ENCODE measurements at regions not wholly inside any gene's neighbourhood (a gene's known extent, or its start where the extent isn't known, plus 50 kb on each side); places are given as distances from the start of the nearest gene placed in this dataset.

GRCh38 chr20:16939051-16939450 lies 190.9 kb downstream of the OTOR start:
- Mint-ChIP-seq H3K27ac (no peak overlapping the region), H3K9me3 (no peaks in the 10 kb centered on the region), H3K4me3 (no peak overlapping the region), H3K27me3 (no peaks in the 10 kb centered on the region), H3K36me3 (ENCODE audit: low read depth) (no peaks in the 10 kb centered on the region), H3K4me1 (no peaks in the 10 kb centered on the region)
- ChIA-PET POLR2A (no interaction called here), CTCF (no interaction called here)
- DNase-seq: no peak

DNA sequence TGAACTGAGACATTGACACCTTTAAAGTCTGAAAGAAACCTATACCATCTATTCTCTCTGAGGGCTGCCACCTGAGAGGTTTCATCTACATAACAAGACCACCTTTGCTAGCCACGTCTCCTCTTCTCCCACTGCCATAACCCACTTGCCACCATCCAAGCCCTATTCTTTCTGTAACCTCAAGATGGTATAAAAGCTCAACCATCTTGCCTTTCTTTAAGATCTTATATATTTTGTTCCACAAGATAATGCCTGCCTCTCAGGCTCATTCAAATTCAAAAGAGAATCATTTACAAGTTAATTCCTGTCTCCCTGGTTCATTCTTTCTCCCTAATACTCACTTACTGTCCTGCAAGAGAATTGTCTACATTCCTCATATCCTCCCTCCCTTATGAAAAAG lies 192.5 kb downstream of the OTOR start:
- POLR2A ChIA-PET: no interaction called here

GRCh38 chr20:16942051-16942450 lies 193.9 kb downstream of the OTOR start:
- ChIA-PET POLR2A (no interaction called here), CTCF (no interaction called here)
- Mint-ChIP-seq H3K4me3 (no peak overlapping the region), H3K4me1 (no peaks in the 10 kb centered on the region), H3K27ac (no peak overlapping the region), H3K36me3 (ENCODE audit: low read depth) (no peaks in the 10 kb centered on the region), H3K9me3 (no peaks in the 10 kb centered on the region), H3K27me3 (no peaks in the 10 kb centered on the region)
- DNase-seq: no peak

More for the DNA sequence above, 192.5 kb downstream of the OTOR start:
- H3K27me3 Mint-ChIP-seq: no peaks in the 10 kb centered on the region
- no peak overlapping the region for H3K4me3 Mint-ChIP-seq
- no peak for DNase-seq
- H3K27ac Mint-ChIP-seq: no peak overlapping the region
- CTCF ChIA-PET: no interaction called here
- no peaks in the 10 kb centered on the region for H3K4me1 Mint-ChIP-seq
- H3K36me3 Mint-ChIP-seq (ENCODE audit: low read depth): no peaks in the 10 kb centered on the region
- no peaks in the 10 kb centered on the region for H3K9me3 Mint-ChIP-seq

- ChIA-PET CTCF (no interaction called here), POLR2A (no interaction called here)
- H3K9me3 Mint-ChIP-seq: no peaks in the 10 kb centered on the region
- no peaks in the 10 kb centered on the region for H3K36me3 Mint-ChIP-seq (ENCODE audit: low read depth)
- H3K27me3 Mint-ChIP-seq: no peaks in the 10 kb centered on the region
- H3K27ac Mint-ChIP-seq: no peak overlapping the region
- no peak overlapping the region for H3K4me3 Mint-ChIP-seq
- no peak for DNase-seq
- no peaks in the 10 kb centered on the region for H3K4me1 Mint-ChIP-seq
Measured at GRCh38 chr20:16942756-16943155, 194.6 kb downstream of the OTOR start.

DNA sequence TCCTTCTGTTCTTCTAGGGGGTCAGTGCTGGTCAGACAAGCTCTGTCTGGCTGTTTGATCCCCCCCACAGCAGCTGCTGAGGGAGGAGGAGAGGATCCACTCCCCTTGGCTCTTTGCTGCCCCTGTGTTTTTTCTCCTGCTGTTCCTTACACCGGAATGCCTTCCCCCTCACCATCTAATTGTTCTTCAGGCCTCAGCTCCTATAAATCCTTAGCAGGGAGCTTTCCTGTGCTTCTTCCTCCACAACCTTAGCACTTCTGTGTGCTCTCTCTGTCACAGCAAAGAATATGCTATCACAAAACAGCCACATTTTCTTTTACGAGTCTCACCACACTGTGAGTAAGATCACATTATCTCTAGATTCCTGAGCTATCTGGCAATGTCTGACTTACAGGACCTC lies 196.6 kb downstream of the OTOR start:
- H3K27ac Mint-ChIP-seq: no peak overlapping the region
- no peaks in the 10 kb centered on the region for H3K27me3 Mint-ChIP-seq
- H3K4me1 Mint-ChIP-seq: no peaks in the 10 kb centered on the region
- DNase-seq: no peak
- ChIA-PET CTCF (interaction anchor here (1.0 kb wide), 1 partner anchor 21 kb away, joined by 4 read pairs; no protein-coding TSS in a partner anchor), POLR2A (no interaction called here)
- H3K9me3 Mint-ChIP-seq: no peaks in the 10 kb centered on the region
- no peak overlapping the region for H3K4me3 Mint-ChIP-seq
- H3K36me3 Mint-ChIP-seq (ENCODE audit: low read depth): no peaks in the 10 kb centered on the region

DNA sequence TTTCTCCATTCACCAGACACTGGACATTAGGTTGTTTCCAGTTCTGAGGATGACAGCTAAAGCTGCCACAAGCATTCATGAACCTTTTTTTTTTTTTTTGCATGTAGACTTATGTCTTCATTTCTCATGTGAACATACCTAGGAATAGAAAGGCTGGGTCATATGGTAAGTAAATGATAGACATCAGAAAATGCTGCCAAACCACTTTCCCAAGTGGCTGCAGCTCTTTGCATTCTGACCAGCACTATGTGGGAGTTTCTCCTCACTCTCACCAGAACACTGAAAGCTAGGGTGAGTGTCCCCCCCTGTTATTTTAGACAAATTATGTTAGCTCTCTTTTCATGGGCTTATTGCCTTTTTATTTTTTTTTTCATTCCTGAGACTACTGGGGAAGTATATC lies 197.5 kb downstream of the OTOR start:
- no peak overlapping the region for H3K4me3 Mint-ChIP-seq
- DNase-seq: no peak
- H3K27ac Mint-ChIP-seq: no peak overlapping the region
- H3K9me3 Mint-ChIP-seq: no peaks in the 10 kb centered on the region
- H3K36me3 Mint-ChIP-seq (ENCODE audit: low read depth): no peaks in the 10 kb centered on the region
- no peaks in the 10 kb centered on the region for H3K27me3 Mint-ChIP-seq
- CTCF ChIA-PET: interaction anchor here (1.0 kb wide), 1 partner anchor 22 kb away, joined by 4 read pairs; no protein-coding TSS in a partner anchor
- H3K4me1 Mint-ChIP-seq: no peaks in the 10 kb centered on the region
- POLR2A ChIA-PET: interaction anchor here (0.7 kb wide), 1 partner anchor 13 kb away, joined by 3 read pairs; no protein-coding TSS in a partner anchor

- Mint-ChIP-seq H3K4me1 (no peaks in the 10 kb centered on the region), H3K4me3 (no peak overlapping the region), H3K9me3 (no peaks in the 10 kb centered on the region), H3K36me3 (ENCODE audit: low read depth) (no peaks in the 10 kb centered on the region), H3K27me3 (no peaks in the 10 kb centered on the region), H3K27ac (no peak overlapping the region)
- no peak for DNase-seq
- CTCF ChIA-PET: no interaction called here
- POLR2A ChIA-PET: no interaction called here
Measured at GRCh38 chr20:16946097-16946496, 197.9 kb downstream of the OTOR start.

- no peak for DNase-seq
- Mint-ChIP-seq H3K9me3 (no peaks in the 10 kb centered on the region), H3K4me3 (no peak overlapping the region), H3K27ac (no peak overlapping the region), H3K27me3 (no peaks in the 10 kb centered on the region), H3K4me1 (no peaks in the 10 kb centered on the region), H3K36me3 (ENCODE audit: low read depth) (no peaks in the 10 kb centered on the region)
- ChIA-PET CTCF (no interaction called here), POLR2A (no interaction called here)
Measured at GRCh38 chr20:16947479-16947878, 199.3 kb downstream of the OTOR start.

DNA sequence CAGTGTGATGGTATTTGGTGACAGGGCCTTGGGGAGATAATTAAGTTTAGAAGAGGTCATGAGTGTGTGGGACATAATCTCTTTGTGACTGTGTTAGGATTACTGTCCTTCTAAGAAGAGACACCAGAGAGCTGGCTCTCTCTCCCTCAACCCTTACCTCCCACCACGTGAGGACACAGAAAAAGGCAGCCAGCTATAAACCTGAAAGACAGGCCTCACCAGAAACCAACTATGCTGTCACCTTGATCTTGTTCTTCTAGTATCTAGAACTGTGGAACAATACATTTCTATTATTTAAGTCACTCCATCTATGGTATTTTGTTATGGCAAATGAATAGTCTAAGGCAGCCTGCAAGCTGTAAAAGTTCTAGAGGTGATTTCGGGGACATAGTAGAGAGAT lies 203.7 kb downstream of the OTOR start:
- no peak overlapping the region for H3K27ac Mint-ChIP-seq
- no peaks in the 10 kb centered on the region for H3K27me3 Mint-ChIP-seq
- H3K9me3 Mint-ChIP-seq: no peaks in the 10 kb centered on the region
- no peak overlapping the region for H3K4me3 Mint-ChIP-seq
- H3K36me3 Mint-ChIP-seq (ENCODE audit: low read depth): no peaks in the 10 kb centered on the region
- POLR2A ChIA-PET: no interaction called here
- DNase-seq: no peak
- CTCF ChIA-PET: interaction anchor here (1.2 kb wide), 1 partner anchor 26 kb away, joined by 3 read pairs; no protein-coding TSS in a partner anchor
- no peaks in the 10 kb centered on the region for H3K4me1 Mint-ChIP-seq

DNA sequence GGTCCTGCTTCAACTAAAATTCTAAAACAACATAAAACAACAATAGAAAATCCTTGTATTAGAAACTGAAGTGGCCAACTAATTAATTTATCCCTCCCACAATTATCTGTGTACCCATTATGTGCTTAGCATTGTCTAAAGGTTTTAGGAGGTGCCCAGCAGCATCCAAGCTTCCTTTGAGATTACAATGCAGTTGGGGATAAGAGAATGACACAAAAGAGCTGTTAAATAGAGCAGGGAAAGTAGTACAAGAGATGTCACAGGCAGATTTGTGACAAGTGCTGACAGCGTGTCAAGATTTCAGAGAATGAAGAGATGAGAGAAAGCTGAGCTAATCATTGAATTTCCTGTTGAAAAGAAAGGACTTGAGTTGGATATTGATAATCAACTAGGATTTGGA lies 204.8 kb downstream of the OTOR start:
- no peaks in the 10 kb centered on the region for H3K36me3 Mint-ChIP-seq (ENCODE audit: low read depth)
- H3K27ac Mint-ChIP-seq: no peak overlapping the region
- H3K4me3 Mint-ChIP-seq: no peak overlapping the region
- H3K4me1 Mint-ChIP-seq: no peaks in the 10 kb centered on the region
- H3K9me3 Mint-ChIP-seq: no peaks in the 10 kb centered on the region
- no peaks in the 10 kb centered on the region for H3K27me3 Mint-ChIP-seq
- POLR2A ChIA-PET: no interaction called here
- CTCF ChIA-PET: interaction anchor here (1.2 kb wide), 1 partner anchor 25 kb away, joined by 3 read pairs; no protein-coding TSS in a partner anchor
- no peak for DNase-seq

DNA sequence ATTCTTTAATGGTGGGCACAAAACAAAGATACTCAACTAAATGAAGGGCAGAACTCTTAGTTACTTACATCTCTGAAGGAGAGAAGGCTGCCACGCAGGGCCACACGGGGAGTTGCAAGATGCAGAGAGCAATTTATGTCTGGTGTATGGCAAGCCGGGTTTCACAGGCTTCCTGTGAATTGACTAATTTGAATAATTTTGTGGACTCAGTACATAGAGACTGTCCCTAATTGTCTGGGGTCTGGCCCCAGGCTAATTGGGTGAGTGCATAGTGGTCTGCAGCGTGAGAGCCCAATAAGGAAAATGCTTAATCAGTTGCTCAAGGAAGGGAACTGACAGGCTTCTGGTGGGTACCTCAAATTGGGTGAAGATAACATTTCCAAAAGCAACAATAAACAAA lies 205.7 kb downstream of the OTOR start:
- Mint-ChIP-seq H3K9me3 (no peaks in the 10 kb centered on the region), H3K27me3 (no peaks in the 10 kb centered on the region), H3K4me3 (no peak overlapping the region), H3K4me1 (no peaks in the 10 kb centered on the region), H3K27ac (no peak overlapping the region), H3K36me3 (ENCODE audit: low read depth) (no peaks in the 10 kb centered on the region)
- CTCF ChIA-PET: no interaction called here
- POLR2A ChIA-PET: no interaction called here
- DNase-seq: no peak

- no peak overlapping the region for H3K4me3 Mint-ChIP-seq
- POLR2A ChIA-PET: no interaction called here
Measured at GRCh38 chr20:16955462-16955861, 207.3 kb downstream of the OTOR start.

DNA sequence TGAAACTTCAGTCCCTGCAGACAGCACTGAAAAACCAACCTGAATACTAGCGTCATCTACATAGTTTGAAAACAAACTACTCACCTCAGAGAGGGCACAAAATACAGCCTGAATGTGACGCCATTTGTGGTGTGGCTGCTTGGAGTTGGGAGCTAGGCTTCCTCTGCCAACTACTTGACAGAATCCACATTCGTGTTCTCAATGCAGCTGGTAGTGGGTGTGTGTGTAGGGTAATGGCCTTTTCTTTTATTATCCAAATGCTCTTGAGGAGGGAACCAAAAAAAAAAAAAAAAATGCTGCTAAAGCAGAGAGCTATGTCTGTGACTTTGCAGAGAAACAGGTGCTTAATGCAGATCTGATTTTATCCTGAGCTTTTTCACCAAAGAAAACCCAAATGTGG lies 207.8 kb downstream of the OTOR start:
- ChIA-PET POLR2A (no interaction called here), CTCF (interaction anchor here (0.7 kb wide), 1 partner anchor 15 kb away, joined by 5 read pairs; no protein-coding TSS in a partner anchor)
- no peak overlapping the region for H3K27ac Mint-ChIP-seq
- no peaks in the 10 kb centered on the region for H3K27me3 Mint-ChIP-seq
- H3K9me3 Mint-ChIP-seq: no peaks in the 10 kb centered on the region
- DNase-seq: no peak
- no peaks in the 10 kb centered on the region for H3K4me1 Mint-ChIP-seq
- no peak overlapping the region for H3K4me3 Mint-ChIP-seq
- no peaks in the 10 kb centered on the region for H3K36me3 Mint-ChIP-seq (ENCODE audit: low read depth)

More at GRCh38 chr20:16955462-16955861, 207.3 kb downstream of the OTOR start:
- Mint-ChIP-seq H3K4me1 (no peaks in the 10 kb centered on the region), H3K36me3 (ENCODE audit: low read depth) (no peaks in the 10 kb centered on the region), H3K9me3 (no peaks in the 10 kb centered on the region), H3K27me3 (no peaks in the 10 kb centered on the region), H3K27ac (no peak overlapping the region)
- DNase-seq: no peak
- CTCF ChIA-PET: no interaction called here

GRCh38 chr20:16965401-16965800 lies 217.2 kb downstream of the OTOR start:
- no peaks in the 10 kb centered on the region for H3K27me3 Mint-ChIP-seq
- ChIA-PET CTCF (no interaction called here), POLR2A (no interaction called here)
- no peak for DNase-seq
- no peaks in the 10 kb centered on the region for H3K9me3 Mint-ChIP-seq
- no peaks in the 10 kb centered on the region for H3K4me1 Mint-ChIP-seq
- H3K36me3 Mint-ChIP-seq (ENCODE audit: low read depth): no peaks in the 10 kb centered on the region
- no peak overlapping the region for H3K27ac Mint-ChIP-seq
- no peak overlapping the region for H3K4me3 Mint-ChIP-seq

Measured in activated CD4-positive, alpha-beta T cell treated with anti-CD3 and anti-CD28 coated beads, Interleukin-2, amount 10 ng/mL, durations not matched to agents 7 days and 5 days (primary cell).